Inferior parietal cortex (tissue), 1 donor: ENCODE measurements at regions not wholly inside any gene's neighbourhood (a gene's known extent, or its start where the extent isn't known, plus 50 kb on each side); places are given as distances from the start of the nearest gene placed in this dataset.

Experiments used
- DNase-seq: peaks from one replicate; pipeline ENCODE4 v3.0.0-alpha.2; 2016; ENCODE audit errors: extremely low spot score

- DNase-seq = peak; percentile 22
These were observed 90.2 kb downstream of the KCTD12 start for GRCh38 chr13:76795701-76796695.

- peak; percentile 40 for DNase-seq
These were observed 93.4 kb downstream of the KCTD12 start for GRCh38 chr13:76792731-76793347.

DNA sequence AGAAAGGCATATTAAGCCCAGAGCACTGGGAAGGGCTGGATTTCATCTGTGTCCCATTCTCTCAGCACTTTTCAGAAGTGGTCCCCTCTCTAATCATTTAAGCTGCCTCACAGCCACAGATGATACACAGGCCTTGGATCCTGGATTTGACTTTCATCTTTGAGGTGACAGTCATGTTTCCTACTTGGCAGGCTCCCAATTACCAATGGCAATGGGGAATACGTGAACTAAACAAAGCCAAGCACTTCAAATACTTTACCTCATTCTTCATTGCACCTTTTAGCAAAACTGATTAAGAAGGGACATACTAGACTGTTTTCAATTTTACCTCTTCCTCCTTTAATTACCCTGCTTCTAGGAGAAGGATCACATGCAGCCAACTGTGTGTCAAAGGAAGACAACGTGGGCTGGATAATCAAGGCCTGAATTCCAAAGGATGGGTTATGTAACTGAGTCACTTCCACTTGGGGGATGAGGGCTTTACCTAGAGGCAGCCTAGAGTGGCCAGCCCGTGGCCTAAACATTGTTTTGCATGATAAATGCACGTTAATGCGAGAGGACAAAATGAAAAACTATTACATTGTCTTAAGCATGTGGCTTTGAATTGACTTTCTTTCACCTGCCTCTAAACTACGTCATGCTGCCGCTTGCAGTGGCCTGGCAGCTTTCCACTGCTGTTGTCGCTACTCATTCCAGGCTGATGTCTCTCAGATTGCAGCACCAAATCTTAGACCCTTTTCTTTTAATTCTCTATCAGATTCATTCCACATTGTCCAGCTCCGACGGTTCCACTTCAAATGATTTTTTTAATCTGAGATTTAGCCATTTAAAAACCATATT lies 95.0 kb downstream of the KCTD12 start:
- no peak for DNase-seq

DNA sequence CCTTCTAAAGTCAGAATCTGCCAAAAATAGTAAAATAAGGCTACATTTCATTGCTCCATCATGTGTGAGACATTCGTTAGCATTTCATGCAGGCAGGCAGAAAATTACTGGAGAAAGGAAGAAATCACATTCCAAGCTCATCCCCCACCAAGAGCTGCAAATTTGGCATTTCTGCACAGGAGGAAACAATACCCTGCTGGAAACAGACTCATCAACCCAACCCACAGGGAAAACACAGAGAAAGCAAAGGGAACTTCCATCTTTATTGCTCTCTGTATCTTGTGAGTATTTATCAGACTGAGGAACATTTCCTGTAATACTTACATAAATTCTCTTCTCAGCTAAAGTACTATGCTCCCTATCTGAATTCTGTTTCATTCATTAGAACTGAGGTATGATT lies 95.7 kb downstream of the KCTD12 start:
- DNase-seq = no peak

DNA sequence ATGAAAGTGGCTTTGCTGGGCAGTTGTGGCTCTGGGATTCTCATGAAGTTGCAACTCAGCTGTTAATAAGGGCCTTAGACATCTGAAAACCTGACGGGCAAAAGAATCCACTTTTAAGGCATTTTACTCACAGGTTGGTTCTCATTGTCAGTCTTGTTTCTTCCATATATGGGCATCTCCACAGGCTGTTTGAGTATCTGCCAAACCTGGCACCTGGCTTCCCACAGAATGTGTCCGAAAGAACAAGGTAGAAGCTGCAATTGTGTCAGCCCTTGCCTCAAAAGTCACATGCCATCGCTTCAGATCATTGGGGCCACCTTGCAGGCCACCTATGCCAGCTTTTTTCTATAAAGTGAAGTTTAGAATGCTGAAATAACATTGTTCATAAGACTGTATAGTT lies 102.4 kb downstream of the KCTD12 start:
- no peak for DNase-seq

- no peak for DNase-seq
These were observed 107.4 kb downstream of the KCTD12 start for GRCh38 chr13:76778853-76779252.

DNA sequence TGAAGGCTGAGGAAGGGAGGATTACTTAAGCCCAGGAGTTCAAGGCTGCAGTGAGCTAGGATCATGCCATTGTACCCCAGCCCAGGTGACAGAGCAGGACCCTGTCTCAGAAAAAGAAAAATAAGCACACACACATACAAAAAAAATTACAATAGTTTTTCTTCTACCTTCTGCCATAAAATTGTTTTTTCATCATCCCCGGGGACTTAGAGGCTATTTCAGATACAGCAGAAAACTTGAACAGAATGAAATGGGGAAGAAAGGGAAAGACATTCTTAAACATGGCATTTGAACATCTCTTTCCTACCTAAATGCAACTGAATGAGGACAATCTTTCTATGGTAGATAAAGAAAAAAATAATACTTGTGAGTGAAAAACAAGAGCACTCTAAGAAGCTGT lies 109.1 kb downstream of the KCTD12 start:
- no peak for DNase-seq

- DNase-seq = no peak
These were observed 111.0 kb downstream of the KCTD12 start for GRCh38 chr13:76775088-76775740.

DNA sequence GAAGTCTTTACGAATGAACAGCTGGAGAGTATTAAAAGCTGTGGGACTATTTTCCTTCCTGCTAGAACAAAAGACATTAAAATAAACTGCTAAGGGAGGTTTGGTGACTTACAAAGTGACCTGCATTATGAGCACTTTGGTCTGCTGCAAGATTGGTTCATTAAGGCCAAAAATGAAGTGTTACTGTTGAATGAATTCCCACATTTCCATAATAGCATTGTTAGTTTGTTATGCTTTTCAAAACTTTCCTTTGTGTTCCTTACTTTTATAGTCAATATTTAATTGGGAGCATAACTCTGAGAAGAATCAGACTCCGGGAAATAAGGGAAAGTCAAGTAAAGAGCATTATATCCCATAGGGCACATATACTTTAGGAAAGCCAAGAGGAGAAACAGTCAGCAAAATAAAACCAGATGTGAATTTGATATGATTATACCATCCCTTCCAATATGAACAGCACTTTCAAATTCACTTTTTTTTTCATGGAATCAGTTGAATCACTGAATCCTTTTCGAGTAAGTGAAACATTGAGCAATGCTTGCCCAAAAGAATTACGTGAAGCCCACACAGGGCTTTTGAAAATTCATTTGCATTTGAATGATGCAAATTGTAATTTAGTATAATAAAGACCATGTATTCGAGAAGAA lies 112.6 kb downstream of the KCTD12 start:
- DNase-seq = no peak

- DNase-seq = no peak
These were observed 114.0 kb downstream of the KCTD12 start for GRCh38 chr13:76772241-76772640.

GRCh38 chr13:76769271-76769791 lies 116.9 kb downstream of the KCTD12 start:
- no peak for DNase-seq

GRCh38 chr13:76768384-76768783 lies 117.8 kb downstream of the KCTD12 start:
- DNase-seq = no peak

GRCh38 chr13:76764916-76765315 lies 121.3 kb downstream of the KCTD12 start:
- no peak for DNase-seq

- DNase-seq = no peak
These were observed 121.8 kb downstream of the KCTD12 start for GRCh38 chr13:76764429-76764828.

GRCh38 chr13:76762721-76763120 lies 123.5 kb downstream of the KCTD12 start:
- no peak for DNase-seq

- DNase-seq = no peak
These were observed 126.3 kb downstream of the KCTD12 start for GRCh38 chr13:76759877-76760276.

- DNase-seq = no peak
These were observed 127.5 kb downstream of the KCTD12 start for GRCh38 chr13:76758738-76759137.

DNA sequence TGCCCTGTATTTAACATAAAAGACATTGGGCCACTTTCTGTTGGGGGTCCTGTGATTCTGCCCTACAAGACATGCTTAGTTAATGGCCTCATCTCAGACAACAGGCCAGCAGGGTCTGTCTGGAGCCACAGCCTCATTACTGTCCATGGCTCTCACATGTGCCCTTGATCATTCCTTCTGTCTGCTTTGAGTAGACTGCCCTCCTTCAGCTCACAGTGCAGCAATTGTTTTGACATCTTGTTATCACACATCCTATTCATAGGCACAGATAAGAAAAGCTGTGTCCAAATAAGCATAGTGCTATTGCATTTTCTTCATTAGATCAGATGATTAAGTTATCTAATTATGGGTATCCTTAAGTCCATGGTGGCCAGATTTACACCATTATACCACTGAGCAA lies 127.9 kb downstream of the KCTD12 start:
- no peak for DNase-seq

GRCh38 chr13:76756451-76756850 lies 129.8 kb downstream of the KCTD12 start:
- no peak for DNase-seq

DNA sequence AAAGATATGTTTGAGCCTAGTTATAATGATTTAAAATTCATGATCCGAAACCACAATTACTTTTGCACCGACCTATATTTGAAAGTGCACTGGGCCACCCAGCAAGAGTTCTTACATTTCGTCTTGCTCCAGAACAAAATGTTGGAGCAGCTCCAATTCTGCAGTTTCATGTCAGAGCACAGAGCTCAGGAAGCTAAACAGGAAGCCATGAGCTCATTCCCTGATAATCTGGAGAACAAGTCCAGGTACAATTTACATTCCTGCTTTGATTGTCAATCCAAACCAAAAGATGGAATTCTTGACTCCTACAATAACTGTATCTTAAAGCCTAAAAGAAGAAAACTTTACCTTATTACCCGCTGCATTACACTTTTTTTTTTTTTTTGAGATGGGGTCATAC lies 131.8 kb downstream of the KCTD12 start:
- DNase-seq = no peak

DNA sequence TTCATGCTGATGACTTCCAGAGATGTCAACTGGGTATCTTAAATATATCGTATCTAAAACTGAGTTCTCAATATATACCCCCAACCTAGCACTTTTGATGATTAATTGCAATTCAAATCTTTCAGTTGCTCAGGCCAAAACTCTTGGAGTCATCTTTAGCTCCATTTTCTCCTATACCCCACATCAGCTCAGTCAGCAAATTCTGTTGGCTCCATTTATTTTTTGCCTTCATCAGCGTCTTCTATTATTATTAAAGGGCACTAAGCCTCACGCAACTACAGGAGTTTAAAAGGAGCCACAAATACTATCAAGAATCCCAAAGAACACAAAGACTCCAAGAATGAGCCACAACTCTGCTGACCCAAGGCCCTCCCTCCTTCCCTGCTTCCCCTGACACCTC lies 134.9 kb downstream of the KCTD12 start:
- DNase-seq = no peak
